ENCODE measurements at regions not wholly inside any gene's neighbourhood (a gene's known extent, or its start where the extent isn't known, plus 50 kb on each side); places are given as distances from the start of the nearest gene placed in this dataset.

DNA sequence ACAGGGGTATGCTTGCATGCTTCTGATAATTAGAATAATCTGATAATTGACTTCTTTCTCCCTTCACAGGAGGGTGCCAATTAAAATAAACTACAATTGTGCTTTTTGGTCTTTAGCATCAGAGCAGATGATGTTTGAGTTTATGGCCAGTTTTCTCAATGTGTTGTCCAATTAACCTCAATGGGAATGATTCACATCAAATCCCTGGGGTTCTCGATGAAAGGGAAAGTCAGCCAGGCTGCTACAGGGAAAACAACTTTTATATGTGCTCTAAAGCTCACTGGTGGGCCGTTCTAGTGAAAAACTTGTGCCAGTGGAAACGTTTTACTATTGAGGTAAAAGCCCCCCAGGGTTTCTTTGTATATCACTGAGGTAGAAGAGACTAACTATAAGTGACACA is 887.3 kb upstream of the CRIM1 start:
- TF ChIP-seq, protein P1, sequence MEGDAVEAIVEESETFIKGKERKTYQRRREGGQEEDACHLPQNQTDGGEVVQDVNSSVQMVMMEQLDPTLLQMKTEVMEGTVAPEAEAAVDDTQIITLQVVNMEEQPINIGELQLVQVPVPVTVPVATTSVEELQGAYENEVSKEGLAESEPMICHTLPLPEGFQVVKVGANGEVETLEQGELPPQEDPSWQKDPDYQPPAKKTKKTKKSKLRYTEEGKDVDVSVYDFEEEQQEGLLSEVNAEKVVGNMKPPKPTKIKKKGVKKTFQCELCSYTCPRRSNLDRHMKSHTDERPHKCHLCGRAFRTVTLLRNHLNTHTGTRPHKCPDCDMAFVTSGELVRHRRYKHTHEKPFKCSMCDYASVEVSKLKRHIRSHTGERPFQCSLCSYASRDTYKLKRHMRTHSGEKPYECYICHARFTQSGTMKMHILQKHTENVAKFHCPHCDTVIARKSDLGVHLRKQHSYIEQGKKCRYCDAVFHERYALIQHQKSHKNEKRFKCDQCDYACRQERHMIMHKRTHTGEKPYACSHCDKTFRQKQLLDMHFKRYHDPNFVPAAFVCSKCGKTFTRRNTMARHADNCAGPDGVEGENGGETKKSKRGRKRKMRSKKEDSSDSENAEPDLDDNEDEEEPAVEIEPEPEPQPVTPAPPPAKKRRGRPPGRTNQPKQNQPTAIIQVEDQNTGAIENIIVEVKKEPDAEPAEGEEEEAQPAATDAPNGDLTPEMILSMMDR (IDR thresholded peaks at IDR 0.05), result no peak
- no peak for TF ChIP-seq POLR2AphosphoS5 (IDR thresholded peaks at IDR 0.05)
- TF ChIP-seq POLR2A (IDR thresholded peaks at IDR 0.05), result no peak
- intact Hi-C loops (cut with DNase I), result no loop called here
- Histone ChIP-seq H3K27ac (no peak overlapping the region), H3K4me3 (no peak overlapping the region), H3K27me3 (replicated peaks; ENCODE audit: insufficient read depth) (no peaks in the 10 kb centered on the region), H3K4me1 (replicated peaks) (no peaks in the 10 kb centered on the region), H3K36me3 (no peaks in the 10 kb centered on the region), H3K9me3 (no peaks in the 10 kb centered on the region)
- 42% methylated on average over 3 of the region's 3 CpGs for WGBS
- DNase-seq (ENCODE audit: low spot score), result no peak

DNA sequence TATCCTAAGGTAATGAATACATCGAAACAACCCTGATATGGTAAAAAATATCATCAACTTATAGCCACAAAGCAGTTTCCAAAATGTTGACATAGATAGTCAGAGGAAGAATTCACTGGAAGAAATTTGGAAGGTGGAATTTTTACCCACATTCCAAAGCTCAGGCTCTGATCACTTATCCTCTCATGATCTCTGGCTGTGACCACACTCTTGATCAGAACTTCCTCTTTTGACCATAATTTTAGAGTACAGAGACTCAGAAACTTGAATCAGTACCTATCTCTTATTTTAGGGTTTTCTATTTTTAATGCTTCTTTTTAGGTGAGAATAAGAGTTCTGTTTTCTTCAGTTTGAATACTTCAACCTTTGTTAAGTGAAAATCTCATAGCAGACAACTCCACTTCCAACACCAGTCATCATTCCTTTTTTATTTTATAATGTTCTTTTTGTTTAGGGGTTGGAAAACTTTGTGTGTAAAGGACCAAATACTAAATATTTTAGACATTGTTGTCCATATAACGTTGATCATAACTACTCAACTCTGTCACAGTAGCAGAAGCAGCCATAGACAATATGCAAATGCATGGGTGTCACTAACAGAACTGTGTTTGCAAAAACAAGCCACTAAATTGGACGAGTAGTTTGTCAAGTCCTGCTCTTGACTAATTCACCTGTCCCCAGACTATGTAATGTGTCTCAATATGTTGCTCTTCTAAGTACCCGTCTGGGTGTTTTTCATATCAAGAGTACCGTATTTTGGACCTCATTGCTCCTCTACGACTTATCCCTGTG is 891.6 kb upstream of the CRIM1 start:
- no peak for TF ChIP-seq POLR2A (IDR thresholded peaks at IDR 0.05)
- intact Hi-C loops (cut with DNase I), result no loop called here
- H3K27ac ChIP-seq, result no peak overlapping the region

DNA sequence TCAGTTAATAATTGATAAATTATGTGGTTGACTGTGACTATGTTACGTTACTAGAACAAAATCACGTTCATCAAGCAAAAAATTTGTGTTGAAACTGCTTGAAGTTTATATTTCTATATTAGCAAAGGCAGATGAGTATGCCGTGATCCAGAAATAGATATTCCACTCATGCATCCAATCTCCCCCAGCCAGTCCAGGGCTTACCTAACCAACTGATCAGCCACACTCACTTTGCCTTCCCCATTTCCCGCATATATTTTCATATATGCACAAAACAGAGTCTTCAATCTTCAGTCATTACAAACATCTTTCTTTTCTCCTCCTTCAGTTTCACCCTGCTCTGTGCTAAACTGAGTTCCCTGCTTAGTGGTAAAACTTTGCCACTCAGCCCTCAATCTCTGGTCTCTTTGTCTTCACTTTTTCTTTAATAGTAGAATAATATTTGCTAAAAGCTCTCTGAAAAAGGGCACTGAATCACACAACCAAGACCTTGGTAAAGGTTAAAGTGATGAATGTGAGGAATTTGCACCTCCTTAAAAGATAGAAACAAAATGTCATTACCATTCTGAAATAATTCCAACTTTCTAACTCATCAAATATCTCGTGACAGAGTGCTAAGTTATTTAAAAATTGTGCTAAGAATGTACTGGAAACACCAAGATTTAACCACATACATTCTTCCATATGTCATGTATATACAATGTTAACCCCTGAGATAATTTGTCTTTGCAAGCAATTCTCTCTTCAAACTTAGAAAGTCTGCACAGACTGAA is 893.2 kb upstream of the CRIM1 start:
- WGBS, result 65% methylated on average over 5 of the region's 5 CpGs
- H3K4me3 ChIP-seq, result no peak overlapping the region
- no peaks in the 10 kb centered on the region for H3K36me3 ChIP-seq
- no peak for DNase-seq (ENCODE audit: low spot score)
- TF ChIP-seq, protein P1 (IDR thresholded peaks at IDR 0.05), result no peak
- TF ChIP-seq POLR2AphosphoS5 (IDR thresholded peaks at IDR 0.05), result no peak
- no peak for TF ChIP-seq POLR2A (IDR thresholded peaks at IDR 0.05)
- intact Hi-C loops (cut with DNase I), result no loop called here
- H3K27ac ChIP-seq, result no peak overlapping the region
- H3K4me1 ChIP-seq (replicated peaks), result no peaks in the 10 kb centered on the region
- H3K9me3 ChIP-seq, result no peaks in the 10 kb centered on the region
- no peaks in the 10 kb centered on the region for H3K27me3 ChIP-seq (replicated peaks; ENCODE audit: insufficient read depth)

More for the DNA sequence above, 891.6 kb upstream of the CRIM1 start:
- H3K36me3 ChIP-seq, result no peaks in the 10 kb centered on the region
- no peak overlapping the region for H3K4me3 ChIP-seq
- H3K4me1 ChIP-seq (replicated peaks), result no peaks in the 10 kb centered on the region
- no peaks in the 10 kb centered on the region for H3K9me3 ChIP-seq
- no peaks in the 10 kb centered on the region for H3K27me3 ChIP-seq (replicated peaks; ENCODE audit: insufficient read depth)
- no peak for DNase-seq (ENCODE audit: low spot score)
- WGBS, result 88% methylated on average over 6 of the region's 6 CpGs

DNA sequence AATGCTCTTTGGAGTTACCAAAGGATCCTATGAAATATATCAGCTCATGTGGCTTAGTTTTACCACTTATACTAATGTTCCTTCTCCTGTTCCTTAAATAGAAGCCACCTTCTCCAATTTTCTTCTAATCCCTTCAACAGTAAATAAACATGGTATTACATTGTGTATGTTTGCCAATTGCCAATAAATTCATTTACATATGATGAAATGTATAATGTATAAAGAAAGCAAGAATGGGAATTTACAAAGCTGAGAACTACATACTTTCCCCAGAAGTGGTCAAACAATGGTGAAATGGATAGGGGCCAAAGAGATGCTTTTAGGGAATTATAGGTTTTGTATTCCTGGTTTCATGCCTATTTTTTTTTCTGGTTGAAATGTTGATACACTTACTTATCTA is 894.2 kb upstream of the CRIM1 start:
- H3K27me3 ChIP-seq (replicated peaks; ENCODE audit: insufficient read depth), result no peaks in the 10 kb centered on the region
- H3K4me1 ChIP-seq (replicated peaks), result no peaks in the 10 kb centered on the region
- no peaks in the 10 kb centered on the region for H3K9me3 ChIP-seq
- DNase-seq (ENCODE audit: low spot score), result no peak
- intact Hi-C loops (cut with DNase I), result no loop called here
- no peak overlapping the region for H3K4me3 ChIP-seq
- no peak overlapping the region for H3K27ac ChIP-seq
- TF ChIP-seq, protein P1 (IDR thresholded peaks at IDR 0.05), result no peak
- no peak for TF ChIP-seq POLR2A (IDR thresholded peaks at IDR 0.05)
- no peaks in the 10 kb centered on the region for H3K36me3 ChIP-seq

DNA sequence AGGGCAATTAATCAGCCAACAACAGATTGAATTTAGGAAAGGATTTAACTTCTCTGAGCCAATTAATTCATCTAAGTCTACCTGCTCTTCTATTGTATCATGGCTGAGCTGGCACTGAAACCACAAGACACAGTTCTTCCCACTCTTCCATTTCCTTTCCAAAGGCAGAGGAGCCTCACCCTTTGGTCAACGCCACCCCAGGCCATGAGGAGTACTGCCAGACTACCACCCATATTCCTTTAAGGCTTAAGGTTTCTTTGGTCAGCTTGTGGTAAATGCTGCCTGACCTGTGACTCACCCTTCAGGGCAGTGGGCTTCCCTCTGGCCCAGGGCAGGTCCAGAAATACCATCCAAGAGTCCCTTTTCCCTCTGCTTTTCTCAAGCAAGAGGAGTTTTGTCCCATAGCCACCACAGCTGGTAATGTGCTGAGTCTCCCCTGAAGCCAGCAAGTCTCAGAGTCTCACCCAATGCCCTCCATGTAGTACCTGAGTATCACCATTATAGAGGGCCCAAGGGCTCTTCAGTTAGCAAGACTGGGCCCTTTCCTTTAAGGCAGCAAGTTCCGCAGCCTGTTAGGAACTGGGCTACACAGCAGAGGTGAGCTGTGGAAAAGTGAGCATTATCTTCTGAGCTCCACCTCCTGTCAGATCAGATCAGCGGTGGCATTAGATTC is 900.5 kb upstream of the CRIM1 start:
- intact Hi-C loops (cut with DNase I), result no loop called here
- Histone ChIP-seq H3K4me3 (no peak overlapping the region), H3K9me3 (no peaks in the 10 kb centered on the region), H3K27ac (no peak overlapping the region), H3K27me3 (replicated peaks; ENCODE audit: insufficient read depth) (no peaks in the 10 kb centered on the region), H3K36me3 (no peaks in the 10 kb centered on the region), H3K4me1 (replicated peaks) (no peaks in the 10 kb centered on the region)
- 95% methylated on average over 3 of the region's 3 CpGs for WGBS
- DNase-seq (ENCODE audit: low spot score), result no peak
- TF ChIP-seq POLR2AphosphoS5 (IDR thresholded peaks at IDR 0.05) (no peak), POLR2A (IDR thresholded peaks at IDR 0.05) (no peak)

Measured in prostate gland (tissue), 2 donors.